ENCODE measurements at regions not wholly inside any gene's neighbourhood (a gene's known extent, or its start where the extent isn't known, plus 50 kb on each side); places are given as distances from the start of the nearest gene placed in this dataset.

DNA sequence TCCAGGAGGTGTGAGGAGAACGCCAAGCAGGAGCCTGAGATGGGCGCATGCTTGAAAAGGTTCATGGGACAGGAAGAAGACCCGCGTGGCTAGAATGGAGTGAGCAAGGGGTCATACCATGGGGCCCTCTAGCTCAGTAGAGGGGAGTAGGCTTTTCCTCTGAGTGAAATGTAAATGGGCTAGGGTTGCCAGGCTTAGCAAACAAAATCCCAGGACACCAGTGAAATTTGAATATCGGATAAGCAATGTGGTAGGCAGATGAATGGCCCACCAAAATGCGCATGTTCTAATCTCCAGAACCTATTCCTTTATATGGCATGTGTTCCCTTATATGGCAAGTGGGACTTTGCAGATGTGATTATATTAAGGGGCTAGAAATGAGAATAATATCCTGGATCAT is 174.1 kb upstream of the CCDC68 start:
- Histone ChIP-seq H2AFZ (ENCODE audit: low read length) (no peak overlapping the region), H3K9ac (ENCODE audit: low read length) (no peak overlapping the region), H3K9me3 (ENCODE audit: low read length) (no peaks in the 10 kb centered on the region), H3K4me2 (ENCODE audit: low read length) (no peak overlapping the region), H3K36me3 (ENCODE audit: low read depth, low read length) (no peaks in the 10 kb centered on the region), H3K79me2 (ENCODE audit: low read length) (no peaks in the 10 kb centered on the region), H3K4me3 (ENCODE audit: low read length) (no peak overlapping the region), H3K27ac (ENCODE audit: low read length) (no peak overlapping the region), H3K27me3 (ENCODE audit: low read length) (no peaks in the 10 kb centered on the region), H3K9me2 (replicated peaks; ENCODE audit: low read length) (no peaks in the 10 kb centered on the region), H3K4me1 (ENCODE audit: insufficient read depth, low read length) (peaks cover 5% of the 10 kb centered on the region; the same call in 1 of the 2 replicates), H4K20me1 (ENCODE audit: low read length) (no peaks in the 10 kb centered on the region), H3F3A (ENCODE audit: low read length, unreplicated experiment) (no peaks in the 10 kb centered on the region)
- intact Hi-C loops (cut with micrococcal nuclease) = no loop called here
- ATAC-seq (no peak), DNase-seq (no peak)
- ChIA-PET POLR2A (ENCODE audit: unreplicated experiment) (no interaction called here), CTCF (no interaction called here)
- no TSS peak for BruUV-seq (replicated peaks)
- TF ChIP-seq, protein P1, sequence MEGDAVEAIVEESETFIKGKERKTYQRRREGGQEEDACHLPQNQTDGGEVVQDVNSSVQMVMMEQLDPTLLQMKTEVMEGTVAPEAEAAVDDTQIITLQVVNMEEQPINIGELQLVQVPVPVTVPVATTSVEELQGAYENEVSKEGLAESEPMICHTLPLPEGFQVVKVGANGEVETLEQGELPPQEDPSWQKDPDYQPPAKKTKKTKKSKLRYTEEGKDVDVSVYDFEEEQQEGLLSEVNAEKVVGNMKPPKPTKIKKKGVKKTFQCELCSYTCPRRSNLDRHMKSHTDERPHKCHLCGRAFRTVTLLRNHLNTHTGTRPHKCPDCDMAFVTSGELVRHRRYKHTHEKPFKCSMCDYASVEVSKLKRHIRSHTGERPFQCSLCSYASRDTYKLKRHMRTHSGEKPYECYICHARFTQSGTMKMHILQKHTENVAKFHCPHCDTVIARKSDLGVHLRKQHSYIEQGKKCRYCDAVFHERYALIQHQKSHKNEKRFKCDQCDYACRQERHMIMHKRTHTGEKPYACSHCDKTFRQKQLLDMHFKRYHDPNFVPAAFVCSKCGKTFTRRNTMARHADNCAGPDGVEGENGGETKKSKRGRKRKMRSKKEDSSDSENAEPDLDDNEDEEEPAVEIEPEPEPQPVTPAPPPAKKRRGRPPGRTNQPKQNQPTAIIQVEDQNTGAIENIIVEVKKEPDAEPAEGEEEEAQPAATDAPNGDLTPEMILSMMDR (conservative IDR thresholded peaks at IDR 0.05; ENCODE audit: low read depth, low read length) = no peak
- TF ChIP-seq EZH2 (IDR thresholded peaks at IDR 0.05; ENCODE audit: low read length, unreplicated experiment) (no peak), EZH2phosphoT487 (IDR thresholded peaks at IDR 0.05; ENCODE audit: borderline replicate concordance, low read length) (no peak)

DNA sequence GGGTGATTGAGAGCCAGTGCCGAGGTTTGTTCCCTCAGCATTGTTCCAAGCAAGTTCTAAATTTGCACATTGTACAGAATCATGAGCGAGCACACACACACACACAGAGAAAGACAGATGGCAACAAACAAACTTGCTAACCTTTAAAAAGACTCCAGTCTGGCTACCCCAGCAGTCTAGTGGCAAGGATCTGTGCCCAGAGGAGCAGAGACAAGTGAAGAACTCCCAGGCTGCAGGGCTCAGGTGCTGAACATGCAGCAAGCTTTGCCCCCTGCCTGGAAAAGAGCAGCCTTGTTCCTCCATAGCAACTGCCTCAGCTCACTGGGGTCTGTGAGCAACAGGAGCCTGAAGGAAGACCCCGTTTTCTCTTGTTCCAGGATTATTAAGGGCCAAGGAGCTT is 169.2 kb upstream of the CCDC68 start:
- no peak overlapping the region for H3K4me3 ChIP-seq (ENCODE audit: low read length)
- H3K36me3 ChIP-seq (ENCODE audit: low read depth, low read length) = no peaks in the 10 kb centered on the region
- H2AFZ ChIP-seq (ENCODE audit: low read length) = no peak overlapping the region
- H3K4me2 ChIP-seq (ENCODE audit: low read length) = no peak overlapping the region
- DNase-seq (no peak), ATAC-seq (no peak)
- H3K9ac ChIP-seq (ENCODE audit: low read length) = no peak overlapping the region
- H3F3A ChIP-seq (ENCODE audit: low read length, unreplicated experiment) = no peaks in the 10 kb centered on the region
- no peaks in the 10 kb centered on the region for H3K79me2 ChIP-seq (ENCODE audit: low read length)
- H3K9me3 ChIP-seq (ENCODE audit: low read length) = no peaks in the 10 kb centered on the region
- BruUV-seq (replicated peaks) = no TSS peak
- TF ChIP-seq EZH2phosphoT487 (IDR thresholded peaks at IDR 0.05; ENCODE audit: borderline replicate concordance, low read length) = no peak
- no peak for TF ChIP-seq EZH2 (IDR thresholded peaks at IDR 0.05; ENCODE audit: low read length, unreplicated experiment)
- TF ChIP-seq, protein P1 (conservative IDR thresholded peaks at IDR 0.05; ENCODE audit: low read depth, low read length) = no peak
- H3K9me2 ChIP-seq (replicated peaks; ENCODE audit: low read length) = no peaks in the 10 kb centered on the region
- H3K4me1 ChIP-seq (ENCODE audit: insufficient read depth, low read length) = no peaks in the 10 kb centered on the region
- ChIA-PET POLR2A (ENCODE audit: unreplicated experiment) (no interaction called here), CTCF (no interaction called here)
- intact Hi-C loops (cut with micrococcal nuclease) = no loop called here
- no peak overlapping the region for H3K27ac ChIP-seq (ENCODE audit: low read length)
- no peaks in the 10 kb centered on the region for H3K27me3 ChIP-seq (ENCODE audit: low read length)
- no peaks in the 10 kb centered on the region for H4K20me1 ChIP-seq (ENCODE audit: low read length)

DNA sequence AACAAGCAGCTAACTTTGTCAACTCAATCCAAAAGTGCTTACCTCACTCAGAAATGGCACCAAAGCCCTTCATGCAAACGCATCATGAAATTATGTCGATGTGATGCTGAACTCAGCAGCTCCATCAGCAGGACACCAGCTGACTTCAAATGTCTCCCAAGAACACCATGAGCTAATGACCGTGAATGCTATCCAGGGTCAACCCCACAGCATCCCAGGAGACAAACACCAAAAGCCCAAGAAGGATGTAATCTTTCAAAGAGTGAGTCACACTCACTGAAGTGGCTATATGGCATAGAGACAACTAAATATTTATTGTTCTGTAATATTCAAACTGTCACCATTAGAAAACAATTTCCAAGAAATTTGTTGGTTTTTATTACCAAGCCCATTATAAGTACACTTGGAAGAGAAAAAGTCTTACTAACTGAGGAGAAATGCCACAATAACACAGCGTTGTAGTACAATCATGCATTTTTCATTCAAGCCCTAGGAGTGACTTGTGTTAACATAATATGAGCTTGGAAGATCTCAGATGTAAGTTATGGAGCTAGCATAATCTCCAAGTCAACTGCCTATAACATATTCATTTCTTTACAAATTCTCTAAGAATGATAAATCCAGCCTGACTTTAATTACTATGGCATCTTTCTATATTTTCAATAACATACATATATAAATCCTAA is 165.0 kb upstream of the CCDC68 start:
- H3K4me3 ChIP-seq (ENCODE audit: low read length) = no peak overlapping the region
- no peak overlapping the region for H3K4me2 ChIP-seq (ENCODE audit: low read length)
- DNase-seq (no peak), ATAC-seq (peak; percentile 63)
- no peak overlapping the region for H2AFZ ChIP-seq (ENCODE audit: low read length)
- no peaks in the 10 kb centered on the region for H3K9me2 ChIP-seq (replicated peaks; ENCODE audit: low read length)
- no peak for TF ChIP-seq EZH2phosphoT487 (IDR thresholded peaks at IDR 0.05; ENCODE audit: borderline replicate concordance, low read length)
- no peak for TF ChIP-seq EZH2 (IDR thresholded peaks at IDR 0.05; ENCODE audit: low read length, unreplicated experiment)
- TF ChIP-seq, protein P1 (conservative IDR thresholded peaks at IDR 0.05; ENCODE audit: low read depth, low read length) = no peak
- no TSS peak for BruUV-seq (replicated peaks)
- ChIA-PET CTCF (interaction anchor here (0.5 kb wide), 1 partner anchor 1522 kb away, joined by 9 read pairs; no protein-coding TSS in a partner anchor), POLR2A (ENCODE audit: unreplicated experiment) (no interaction called here)
- no peaks in the 10 kb centered on the region for H3K9me3 ChIP-seq (ENCODE audit: low read length)
- H3F3A ChIP-seq (ENCODE audit: low read length, unreplicated experiment) = no peaks in the 10 kb centered on the region
- no peak overlapping the region for H3K9ac ChIP-seq (ENCODE audit: low read length)
- no peaks in the 10 kb centered on the region for H4K20me1 ChIP-seq (ENCODE audit: low read length)
- no peaks in the 10 kb centered on the region for H3K27me3 ChIP-seq (ENCODE audit: low read length)
- H3K27ac ChIP-seq (ENCODE audit: low read length) = no peak overlapping the region
- no peaks in the 10 kb centered on the region for H3K36me3 ChIP-seq (ENCODE audit: low read depth, low read length)
- no peaks in the 10 kb centered on the region for H3K4me1 ChIP-seq (ENCODE audit: insufficient read depth, low read length)
- H3K79me2 ChIP-seq (ENCODE audit: low read length) = no peaks in the 10 kb centered on the region
- intact Hi-C loops (cut with micrococcal nuclease) = no loop called here
